PC-3 (cell line): ENCODE measurements at regions not wholly inside any gene's neighbourhood (a gene's known extent, or its start where the extent isn't known, plus 50 kb on each side); places are given as distances from the start of the nearest gene placed in this dataset.

ENCODE experiments used
- ATAC-seq: fragments of 200-7000 bp; cut with Tn5 transposase; 2 replicates; pipeline ENCODE4 v1.9.1; 2020; ENCODE audit warnings: mild to moderate bottlenecking, moderate library complexity
- BruUV-seq: library from RNA; stranded (reverse); fragments of 400-500 nt; replicated peaks from 2 replicates; lab custom pipeline; 2021; lab: Mats Ljungman, UMichigan
- CTCF ChIA-PET: fragments of 300-600 bp; sonication (Branson Sonifier 250); formaldehyde crosslinking; loops from one replicate; lab custom pipeline; 2022; ENCODE audit warnings: antibody characterized with exemption; lab: Charles Lee
- POLR2A ChIA-PET: fragments of 300-600 bp; sonication (Branson Sonifier 250); formaldehyde crosslinking; loops from one replicate; lab custom pipeline; 2022; ENCODE audit warnings: antibody characterized with exemption; ENCODE audit not compliant: unreplicated experiment; lab: Charles Lee
- DNase-seq: peaks from one replicate; pipeline ENCODE4 v3.0.0-alpha.2; 2015
- H2AFZ ChIP-seq: fragments of 300-600 bp; sonication (generic); 2 replicates; pipeline ENCODE4 v1.6.0; 2016; ENCODE audit warnings: antibody characterized with exemption, low read length
- H3F3A ChIP-seq: fragments of 300-600 bp; sonication (generic); one replicate; pipeline ENCODE4 v1.6.0; 2017; ENCODE audit warnings: antibody characterized with exemption, low read length, control low read depth, mild to moderate bottlenecking; ENCODE audit not compliant: unreplicated experiment
- H3K27ac ChIP-seq: fragments of 300-600 bp; sonication (generic); 2 replicates; pipeline ENCODE4 v1.5.1; 2016; ENCODE audit warnings: mild to moderate bottlenecking, low read length
- H3K27me3 ChIP-seq: fragments of 300-600 bp; sonication (generic); 2 replicates; pipeline ENCODE4 v1.6.1; 2016; ENCODE audit warnings: low read length, mixed read lengths
- H3K36me3 ChIP-seq: fragments of 300-600 bp; sonication (generic); 2 replicates; pipeline ENCODE4 v1.6.1; 2016; ENCODE audit warnings: low read depth, mixed run types, low read length, mixed read lengths
- H3K4me1 ChIP-seq: fragments of 300-600 bp; sonication (generic); 2 replicates; pipeline ENCODE4 v1.5.1; 2016; ENCODE audit warnings: low read length; ENCODE audit not compliant: insufficient read depth
- H3K4me2 ChIP-seq: fragments of 300-600 bp; sonication (generic); 2 replicates; pipeline ENCODE4 v1.6.0; 2016; ENCODE audit warnings: low read length
- H3K4me3 ChIP-seq: fragments of 300-600 bp; sonication (generic); 2 replicates; pipeline ENCODE4 v1.5.1; 2016; ENCODE audit warnings: mild to moderate bottlenecking, low read length, mixed read lengths
- H3K79me2 ChIP-seq: fragments of 300-600 bp; sonication (generic); 2 replicates; pipeline ENCODE4 v1.6.1; 2017; ENCODE audit warnings: low read length, mixed read lengths
- H3K9ac ChIP-seq: fragments of 300-600 bp; sonication (generic); 2 replicates; pipeline ENCODE4 v1.6.0; 2016; ENCODE audit warnings: mild to moderate bottlenecking, low read length
- H3K9me2 ChIP-seq: fragments of 300-600 bp; sonication (generic); replicated peaks from 2 replicates; pipeline ENCODE4 v1.6.1; 2016; ENCODE audit warnings: mixed run types, low read length, mixed read lengths
- H3K9me3 ChIP-seq: fragments of 300-600 bp; sonication (generic); 2 replicates; pipeline ENCODE4 v1.6.1; 2016; ENCODE audit warnings: low read length, mixed read lengths
- H4K20me1 ChIP-seq: fragments of 300-600 bp; sonication (generic); 2 replicates; pipeline ENCODE4 v1.6.1; 2016; ENCODE audit warnings: low read length, mixed read lengths
- CTCF ChIP-seq: fragments of 300-600 bp; sonication (generic); conservative IDR thresholded peaks from 2 replicates; pipeline ENCODE4 v1.5.1; 2017; ENCODE audit warnings: antibody characterized with exemption, low read depth, mild to moderate bottlenecking, low read length
- EZH2 ChIP-seq: fragments of 300-600 bp; sonication (generic); IDR thresholded peaks from one replicate; pipeline ENCODE4 v1.6.1; 2017; ENCODE audit warnings: antibody characterized with exemption, mild to moderate bottlenecking, low read length; ENCODE audit not compliant: unreplicated experiment
- EZH2phosphoT487 ChIP-seq: fragments of 300-600 bp; sonication (generic); IDR thresholded peaks from 2 replicates; pipeline ENCODE4 v1.6.1; 2018; ENCODE audit warnings: mild to moderate bottlenecking, antibody characterized with exemption, low read length, borderline replicate concordance
- intact Hi-C: fragments of 100-400 bp; cut with micrococcal nuclease; formaldehyde crosslinking; loops from 2 replicates; pipeline ENCODE4 v1.9.0; 2023

- H3K27ac ChIP-seq: no peak overlapping the region
- H3K36me3 ChIP-seq: no peaks in the 10 kb centered on the region
- no peak overlapping the region for H3K4me3 ChIP-seq
- no peaks in the 10 kb centered on the region for H3K79me2 ChIP-seq
- H3K4me1 ChIP-seq: no peaks in the 10 kb centered on the region
- no peaks in the 10 kb centered on the region for H3K9me2 ChIP-seq
- H3F3A ChIP-seq: no peaks in the 10 kb centered on the region
- H3K4me2 ChIP-seq: no peak overlapping the region
- POLR2A ChIA-PET: no interaction called here
- DNase-seq (no peak), ATAC-seq (no peak)
- CTCF ChIA-PET: no interaction called here
- no TSS peak for BruUV-seq
- H2AFZ ChIP-seq: no peak overlapping the region
- H3K9ac ChIP-seq: no peak overlapping the region
- TF ChIP-seq EZH2phosphoT487 (no peak), EZH2 (no peak), CTCF (no peak)
- H3K9me3 ChIP-seq: no peaks in the 10 kb centered on the region
- H4K20me1 ChIP-seq: no peaks in the 10 kb centered on the region
- intact Hi-C loops: no loop called here
- H3K27me3 ChIP-seq: no peaks in the 10 kb centered on the region
Observed at GRCh38 chr4:166622425-166622977, 611.8 kb downstream of the SPOCK3 start.

GRCh38 chr4:166625018-166625637 is 609.2 kb downstream of the SPOCK3 start:
- H3K4me1 ChIP-seq: no peaks in the 10 kb centered on the region
- BruUV-seq: no TSS peak
- intact Hi-C loops: no loop called here

More at GRCh38 chr4:166625018-166625637, 609.2 kb downstream of the SPOCK3 start:
- POLR2A ChIA-PET: no interaction called here
- no peaks in the 10 kb centered on the region for H4K20me1 ChIP-seq
- no peak overlapping the region for H2AFZ ChIP-seq
- no peaks in the 10 kb centered on the region for H3K27me3 ChIP-seq
- H3K79me2 ChIP-seq: no peaks in the 10 kb centered on the region
- H3K9ac ChIP-seq: no peak overlapping the region
- H3K9me2 ChIP-seq: no peaks in the 10 kb centered on the region
- H3K27ac ChIP-seq: no peak overlapping the region
- CTCF ChIA-PET: no interaction called here
- no peaks in the 10 kb centered on the region for H3F3A ChIP-seq
- ATAC-seq (no peak), DNase-seq (no peak)
- H3K36me3 ChIP-seq: no peaks in the 10 kb centered on the region
- H3K4me2 ChIP-seq: no peak overlapping the region
- no peaks in the 10 kb centered on the region for H3K9me3 ChIP-seq
- TF ChIP-seq EZH2: no peak
- no peak for TF ChIP-seq CTCF
- TF ChIP-seq EZH2phosphoT487: no peak
- no peak overlapping the region for H3K4me3 ChIP-seq
